ENCODE measurements at regions not wholly inside any gene's neighbourhood (a gene's known extent, or its start where the extent isn't known, plus 50 kb on each side); places are given as distances from the start of the nearest gene placed in this dataset.
"Not testable (repeated sequence)": the region's sequence is repeated elsewhere in the genome, so short reads cannot be mapped to it uniquely, and the experiment has no call there.

DNA sequence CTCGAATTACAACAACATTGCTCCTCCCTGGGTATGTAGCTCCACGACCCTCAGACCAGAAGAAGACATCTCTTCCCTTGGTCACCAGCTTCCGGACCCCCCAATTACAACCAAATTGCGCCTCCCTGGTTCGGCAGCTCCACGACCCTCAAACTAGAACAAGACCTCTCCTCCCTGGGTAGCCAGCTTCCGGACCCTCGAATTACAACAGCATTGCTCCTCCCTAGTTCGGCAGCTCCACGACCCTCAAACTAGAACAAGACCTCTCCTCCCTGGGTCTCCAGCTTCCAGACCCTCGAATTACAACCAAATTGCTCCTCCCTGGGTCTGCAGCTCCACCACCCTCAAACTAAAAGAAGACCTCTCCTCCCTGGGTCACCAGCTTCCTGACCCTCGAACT lies 322.7 kb downstream of the PREX1 start:
- DNase-seq; POLR2A ChIA-PET; H3K9me3 ChIP-seq; H3K4me3 ChIP-seq (ENCODE audit: low read depth, low read length); H3K36me3 ChIP-seq (ENCODE audit: control insufficient read depth, insufficient read depth, low read length); H3K4me3 Mint-ChIP-seq (ENCODE audit: unreplicated experiment); H3K27me3 ChIP-seq (replicated peaks; ENCODE audit: control insufficient read depth, insufficient read depth, low read length); H3K27ac Mint-ChIP-seq (ENCODE audit: unreplicated experiment); intact Hi-C loops (cut with micrococcal nuclease; ENCODE audit: unreplicated experiment); H3K36me3 Mint-ChIP-seq (ENCODE audit: insufficient read depth, unreplicated experiment); CTCF ChIA-PET; H3K4me1 ChIP-seq; BruUV-seq (replicated peaks): not testable (repeated sequence)
- H3K9me3 Mint-ChIP-seq (ENCODE audit: unreplicated experiment): peaks cover 18% of the 10 kb centered on the region
- peaks cover 11% of the 10 kb centered on the region for H3K4me1 Mint-ChIP-seq (ENCODE audit: low read depth, unreplicated experiment)
- H3K27me3 Mint-ChIP-seq (ENCODE audit: insufficient read depth, unreplicated experiment): peaks cover 47% of the 10 kb centered on the region

DNA sequence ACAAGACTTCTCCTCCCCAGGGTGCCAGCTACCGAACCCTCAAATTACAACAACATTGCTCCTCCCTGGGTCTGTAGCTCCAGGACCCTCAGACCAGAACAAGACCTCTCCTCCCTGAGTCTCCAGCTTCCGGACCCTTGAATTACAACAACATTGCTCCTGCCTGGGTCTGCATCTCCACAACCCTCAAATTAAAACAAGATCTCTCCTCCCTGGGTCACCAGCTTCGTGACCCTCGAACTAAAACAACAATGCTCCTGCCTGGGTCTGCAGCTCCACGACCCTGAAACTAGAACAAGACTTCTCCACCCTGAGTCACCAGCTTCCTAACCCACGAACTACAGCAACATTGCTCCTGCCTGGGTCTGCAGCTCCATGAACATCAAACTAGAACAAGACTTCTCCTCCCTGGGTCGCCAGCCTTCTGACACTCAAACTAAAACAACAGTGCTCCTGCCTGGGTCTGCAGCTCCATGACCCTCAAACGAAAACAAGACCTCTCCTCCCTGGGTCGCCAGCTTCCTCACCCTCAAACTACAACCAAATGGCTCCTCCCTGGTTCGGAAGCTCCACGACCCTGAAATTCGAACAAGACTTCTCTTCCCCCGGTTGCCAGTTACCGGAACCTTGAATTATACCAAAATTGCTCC lies 324.5 kb downstream of the PREX1 start:
- Histone ChIP-seq H3K9me3 (0 out of 2 replicates have a peak, but pooled peaks cover 5% of the 10 kb centered on the region), H3K27me3 (replicated peaks; ENCODE audit: control insufficient read depth, insufficient read depth, low read length) (no peaks in the 10 kb centered on the region), H3K36me3 (ENCODE audit: control insufficient read depth, insufficient read depth, low read length) (no peaks in the 10 kb centered on the region), H3K4me1 (no peaks in the 10 kb centered on the region), H3K4me3 (ENCODE audit: low read depth, low read length) (no peak overlapping the region)
- POLR2A ChIA-PET: no interaction called here
- H3K27me3 Mint-ChIP-seq (ENCODE audit: insufficient read depth, unreplicated experiment): peaks cover 38% of the 10 kb centered on the region
- CTCF ChIA-PET: interaction anchor here (0.8 to 2.6 kb wide), 5 partner anchors 13 to 547 kb away, joined by 3 to 16 read pairs (median 5); no protein-coding TSS in a partner anchor
- H3K36me3 Mint-ChIP-seq (ENCODE audit: insufficient read depth, unreplicated experiment): no peaks in the 10 kb centered on the region
- no peak for DNase-seq
- no peak overlapping the region for H3K4me3 Mint-ChIP-seq (ENCODE audit: unreplicated experiment)
- H3K4me1 Mint-ChIP-seq (ENCODE audit: low read depth, unreplicated experiment): peaks cover 5% of the 10 kb centered on the region
- intact Hi-C loops (cut with micrococcal nuclease; ENCODE audit: unreplicated experiment): no loop called here
- no peak overlapping the region for H3K27ac Mint-ChIP-seq (ENCODE audit: unreplicated experiment)
- H3K9me3 Mint-ChIP-seq (ENCODE audit: unreplicated experiment): peaks cover 5% of the 10 kb centered on the region
- TF ChIP-seq, protein P1, sequence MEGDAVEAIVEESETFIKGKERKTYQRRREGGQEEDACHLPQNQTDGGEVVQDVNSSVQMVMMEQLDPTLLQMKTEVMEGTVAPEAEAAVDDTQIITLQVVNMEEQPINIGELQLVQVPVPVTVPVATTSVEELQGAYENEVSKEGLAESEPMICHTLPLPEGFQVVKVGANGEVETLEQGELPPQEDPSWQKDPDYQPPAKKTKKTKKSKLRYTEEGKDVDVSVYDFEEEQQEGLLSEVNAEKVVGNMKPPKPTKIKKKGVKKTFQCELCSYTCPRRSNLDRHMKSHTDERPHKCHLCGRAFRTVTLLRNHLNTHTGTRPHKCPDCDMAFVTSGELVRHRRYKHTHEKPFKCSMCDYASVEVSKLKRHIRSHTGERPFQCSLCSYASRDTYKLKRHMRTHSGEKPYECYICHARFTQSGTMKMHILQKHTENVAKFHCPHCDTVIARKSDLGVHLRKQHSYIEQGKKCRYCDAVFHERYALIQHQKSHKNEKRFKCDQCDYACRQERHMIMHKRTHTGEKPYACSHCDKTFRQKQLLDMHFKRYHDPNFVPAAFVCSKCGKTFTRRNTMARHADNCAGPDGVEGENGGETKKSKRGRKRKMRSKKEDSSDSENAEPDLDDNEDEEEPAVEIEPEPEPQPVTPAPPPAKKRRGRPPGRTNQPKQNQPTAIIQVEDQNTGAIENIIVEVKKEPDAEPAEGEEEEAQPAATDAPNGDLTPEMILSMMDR (IDR thresholded peaks at IDR 0.05; ENCODE audit: insufficient read depth in 1 of 2, low read depth in 1 of 2, low read length in 1 of 2, severe bottlenecking in 1 of 2, unreplicated experiment in 1 of 2): no peak
- no TSS peak for BruUV-seq (replicated peaks)

DNA sequence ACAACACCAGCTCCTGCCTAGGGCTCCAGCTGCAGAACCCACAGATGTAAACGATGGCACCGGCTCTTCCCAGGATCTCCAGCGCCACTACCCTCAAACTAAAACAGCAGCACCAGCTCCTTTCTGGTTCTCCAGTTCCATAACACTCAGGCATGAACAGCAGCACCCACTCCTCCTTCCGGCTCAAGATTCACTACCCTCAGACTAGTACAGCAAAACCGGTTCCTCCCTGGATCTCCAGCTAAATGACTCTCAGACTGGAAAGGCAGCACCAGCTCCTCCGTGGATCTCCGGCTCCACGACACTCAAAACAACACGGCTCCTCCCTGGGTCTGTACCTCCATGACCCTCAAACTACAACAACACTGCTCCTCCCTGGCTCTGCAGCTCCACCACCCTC lies 325.0 kb downstream of the PREX1 start:
- no peaks in the 10 kb centered on the region for H3K9me3 Mint-ChIP-seq (ENCODE audit: unreplicated experiment)
- DNase-seq: no peak
- no TSS peak for BruUV-seq (replicated peaks)
- H3K27me3 ChIP-seq (replicated peaks; ENCODE audit: control insufficient read depth, insufficient read depth, low read length): no peaks in the 10 kb centered on the region
- H3K4me3 ChIP-seq (ENCODE audit: low read depth, low read length): no peak overlapping the region
- H3K27me3 Mint-ChIP-seq (ENCODE audit: insufficient read depth, unreplicated experiment): peaks cover 33% of the 10 kb centered on the region
- 0 out of 2 replicates have a peak, but pooled peaks cover 5% of the 10 kb centered on the region for H3K9me3 ChIP-seq
- H3K36me3 ChIP-seq (ENCODE audit: control insufficient read depth, insufficient read depth, low read length): no peaks in the 10 kb centered on the region
- H3K4me3 Mint-ChIP-seq (ENCODE audit: unreplicated experiment): no peak overlapping the region
- intact Hi-C loops (cut with micrococcal nuclease; ENCODE audit: unreplicated experiment): no loop called here
- CTCF ChIA-PET: interaction anchor here (0.6 to 2.6 kb wide), 6 partner anchors 13 to 547 kb away, joined by 3 to 16 read pairs (median 4); no protein-coding TSS in a partner anchor
- TF ChIP-seq, protein P1 (IDR thresholded peaks at IDR 0.05; ENCODE audit: insufficient read depth in 1 of 2, low read depth in 1 of 2, low read length in 1 of 2, severe bottlenecking in 1 of 2, unreplicated experiment in 1 of 2): no peak
- peaks cover 5% of the 10 kb centered on the region for H3K4me1 Mint-ChIP-seq (ENCODE audit: low read depth, unreplicated experiment)
- POLR2A ChIA-PET: interaction anchor here (0.6 kb wide), 1 partner anchor 206 kb away, joined by 3 read pairs; no protein-coding TSS in a partner anchor
- no peaks in the 10 kb centered on the region for H3K4me1 ChIP-seq
- H3K27ac Mint-ChIP-seq (ENCODE audit: unreplicated experiment): no peak overlapping the region
- no peaks in the 10 kb centered on the region for H3K36me3 Mint-ChIP-seq (ENCODE audit: insufficient read depth, unreplicated experiment)

Data from Caco-2 (cell line).